GM19238 (cell line): ENCODE measurements at regions not wholly inside any gene's neighbourhood (a gene's known extent, or its start where the extent isn't known, plus 50 kb on each side); places are given as distances from the start of the nearest gene placed in this dataset.
"Not testable (repeated sequence)": the region's sequence is repeated elsewhere in the genome, so short reads cannot be mapped to it uniquely, and the experiment has no call there.

ENCODE experiments used
- DNase-seq: peaks from one replicate; pipeline ENCODE4 v3.0.0; 2011; ENCODE audit warnings: low spot score; ENCODE audit not compliant: insufficient read length

DNA sequence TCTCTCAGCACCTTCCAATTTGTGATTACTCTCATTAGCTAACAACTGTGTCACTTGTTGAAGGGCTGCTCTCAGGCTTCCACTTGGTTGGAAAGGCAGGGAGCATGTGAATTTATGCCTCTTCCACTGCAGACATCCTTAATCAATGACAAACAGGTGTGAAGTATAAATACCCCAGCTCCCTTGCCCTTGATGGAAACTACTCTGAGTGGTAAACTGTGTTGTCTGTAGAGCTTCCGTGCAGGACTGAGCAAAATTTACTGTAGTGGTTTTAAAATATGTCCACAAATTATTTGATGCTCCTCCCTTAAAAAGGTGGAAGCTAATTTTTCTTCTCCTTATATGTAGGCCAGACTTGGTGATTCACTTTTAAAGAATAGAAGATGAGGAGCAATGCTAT lies 253.0 kb upstream of the TBX18 start:
- no peak for DNase-seq

DNA sequence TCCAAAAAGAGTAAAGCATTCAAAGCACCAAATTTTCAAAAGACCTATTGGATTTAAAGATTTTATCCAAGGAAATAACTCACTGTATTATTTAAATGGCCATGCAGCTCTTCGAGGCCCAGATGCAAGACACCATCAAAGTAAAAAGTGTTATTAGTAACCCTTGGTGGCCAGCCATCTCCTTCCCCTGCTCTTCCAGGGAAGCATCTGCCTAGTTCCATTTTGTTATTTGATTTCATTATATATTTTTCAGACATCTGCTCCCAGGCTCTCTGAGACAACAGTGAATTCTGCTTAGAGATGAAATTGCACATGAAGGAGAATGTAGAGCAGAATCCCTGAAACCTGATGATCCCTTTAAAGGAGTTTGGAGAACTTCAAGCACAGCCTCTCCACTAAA lies 252.3 kb upstream of the TBX18 start:
- no peak for DNase-seq

DNA sequence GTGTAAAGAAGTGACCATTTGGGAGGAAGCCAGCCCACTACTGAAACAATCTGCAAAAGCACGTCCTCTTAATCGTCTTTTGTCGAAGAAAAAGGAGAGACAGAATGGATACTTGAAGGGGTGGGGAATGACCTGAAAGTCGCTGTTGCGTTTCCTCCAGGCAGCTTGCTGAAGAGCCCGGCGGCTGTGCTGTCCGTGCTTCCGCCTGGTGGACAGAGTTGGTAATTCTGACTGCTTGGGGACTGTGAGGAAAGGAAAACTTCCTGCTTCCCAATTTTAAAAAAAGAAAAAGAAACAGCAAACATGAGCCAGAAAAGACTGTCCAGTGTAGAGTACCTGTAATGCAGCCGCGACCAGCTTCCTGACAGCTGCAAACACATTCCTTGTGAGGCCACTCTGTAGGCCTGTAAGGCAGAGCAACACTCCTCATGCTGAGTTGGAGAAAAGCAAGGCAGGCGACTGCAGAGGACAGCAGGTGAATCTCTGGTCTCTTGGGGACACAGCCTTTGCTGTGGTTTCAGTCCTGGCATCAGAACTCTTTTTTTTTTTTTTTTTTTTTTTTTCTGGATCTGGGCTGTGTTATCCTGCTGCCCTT lies 251.1 kb upstream of the TBX18 start:
- DNase-seq = no peak

DNA sequence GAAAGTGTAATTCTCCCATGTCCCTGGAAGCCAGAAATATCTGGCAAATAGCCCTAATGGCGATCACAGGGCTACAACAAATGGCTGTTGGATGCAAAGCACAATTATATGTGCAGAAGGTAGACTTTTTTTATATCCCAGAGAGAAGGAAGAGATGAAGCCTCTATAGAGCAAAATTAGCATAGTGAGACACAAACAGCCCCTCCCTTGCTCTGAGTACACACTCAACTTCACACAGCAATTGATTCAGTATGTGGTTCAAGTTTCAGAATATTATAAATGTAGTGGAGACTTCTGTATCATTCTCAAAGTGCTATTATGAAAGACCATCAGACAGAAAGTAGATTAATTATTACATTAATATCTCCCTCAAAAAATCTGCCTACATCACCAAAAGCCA lies 246.5 kb upstream of the TBX18 start:
- DNase-seq = no peak

DNA sequence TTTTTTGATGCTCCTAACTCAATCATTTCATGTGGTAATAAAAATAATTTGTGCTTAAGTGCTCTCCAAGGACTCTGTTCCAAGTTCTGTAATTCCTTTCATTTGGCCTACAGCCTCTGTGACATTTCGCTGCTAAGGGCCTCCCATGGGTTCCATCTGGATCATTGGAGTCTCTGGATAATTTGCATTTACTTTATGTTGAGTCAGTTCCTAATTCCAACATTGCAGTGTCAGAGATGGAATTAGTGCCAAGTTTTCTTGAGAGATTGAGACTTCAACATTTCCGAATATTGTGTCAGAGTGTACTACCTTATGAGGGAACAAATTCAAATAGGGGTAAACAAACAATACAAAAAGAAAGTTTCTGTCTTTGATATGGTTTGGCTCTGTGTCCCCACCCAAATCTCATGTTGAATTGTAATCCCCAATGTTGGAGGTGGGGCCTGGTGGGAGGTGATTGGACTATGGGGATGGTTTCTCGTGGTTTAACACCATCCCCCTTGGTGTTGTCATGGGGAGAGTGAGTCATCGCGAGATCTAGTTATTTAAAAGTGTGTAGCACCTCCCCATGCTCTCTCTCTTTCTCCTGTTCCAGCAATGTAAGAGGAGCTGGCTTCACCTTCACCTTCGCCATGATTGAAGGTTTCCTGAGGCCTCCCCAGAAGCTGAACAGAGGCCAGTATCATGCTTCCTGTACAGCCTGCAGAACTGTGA lies 244.1 kb upstream of the TBX18 start:
- no peak for DNase-seq

DNA sequence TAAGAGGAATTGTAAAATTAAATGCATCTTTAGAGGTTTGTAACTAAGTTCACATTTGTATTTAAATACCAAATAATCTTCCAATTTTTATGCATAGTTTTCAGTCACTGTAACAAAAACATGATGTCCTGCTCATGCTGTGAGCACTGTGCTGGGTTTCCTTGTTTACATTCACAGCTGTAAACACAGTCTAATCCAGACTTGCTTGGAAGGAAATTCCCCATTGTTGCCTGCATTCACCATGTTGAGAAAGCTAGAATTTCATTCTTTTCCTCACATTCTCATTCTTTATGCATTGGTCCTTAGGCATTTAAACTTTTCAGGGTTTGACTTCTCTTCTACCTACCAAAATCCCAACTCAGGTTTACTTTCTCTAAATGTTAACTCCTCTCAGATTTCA lies 242.0 kb upstream of the TBX18 start:
- DNase-seq = no peak

DNA sequence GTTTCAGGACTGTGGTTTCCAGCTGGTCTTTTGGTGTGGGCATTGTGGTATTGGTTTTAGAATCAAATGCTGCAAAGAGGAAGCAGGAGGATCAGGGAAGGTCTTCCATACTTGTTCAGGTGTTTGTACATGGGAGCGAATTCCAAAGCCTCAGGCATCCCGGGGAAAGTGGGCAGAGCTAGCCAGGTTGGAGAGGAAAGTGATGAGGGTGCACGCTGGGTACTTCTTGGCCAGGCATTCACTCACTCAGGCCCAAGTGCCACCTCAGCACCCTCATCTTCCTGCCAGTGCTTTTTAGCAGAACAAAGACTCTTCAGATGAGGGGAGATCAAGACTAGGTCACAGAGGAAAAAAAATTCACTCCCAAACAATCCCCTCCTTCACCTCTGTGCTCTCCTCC lies 241.1 kb upstream of the TBX18 start:
- DNase-seq = no peak

DNA sequence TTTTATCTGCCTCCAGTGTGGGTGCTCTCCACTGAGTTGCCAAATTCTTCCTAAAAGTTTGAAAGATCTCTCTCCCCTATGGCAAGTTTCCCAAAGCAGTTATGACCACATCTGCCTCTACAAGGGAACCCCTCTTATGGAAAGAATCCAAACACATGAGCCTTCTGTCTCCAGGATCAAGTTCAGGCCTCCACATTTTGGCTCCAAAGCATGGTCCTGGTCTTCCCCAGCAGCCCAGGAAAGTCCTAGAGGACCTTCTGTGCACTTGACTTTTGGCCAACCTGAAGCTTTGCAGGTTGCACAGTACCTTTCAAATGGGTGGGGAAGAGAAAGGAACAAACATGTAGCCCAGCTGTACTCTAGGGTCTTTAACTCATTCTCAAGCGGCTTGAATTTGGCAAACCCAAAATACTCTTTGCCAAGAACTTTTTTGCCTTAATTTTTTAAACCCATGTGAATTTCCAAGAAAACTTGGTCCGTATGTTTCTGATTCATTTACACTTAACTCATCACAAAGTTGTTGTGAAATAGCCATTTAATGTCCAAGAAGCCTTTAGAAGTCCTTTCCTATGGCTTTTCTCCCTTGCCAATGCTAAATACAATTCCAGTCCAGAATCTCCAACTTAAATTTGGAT lies 240.1 kb upstream of the TBX18 start:
- DNase-seq = no peak

DNA sequence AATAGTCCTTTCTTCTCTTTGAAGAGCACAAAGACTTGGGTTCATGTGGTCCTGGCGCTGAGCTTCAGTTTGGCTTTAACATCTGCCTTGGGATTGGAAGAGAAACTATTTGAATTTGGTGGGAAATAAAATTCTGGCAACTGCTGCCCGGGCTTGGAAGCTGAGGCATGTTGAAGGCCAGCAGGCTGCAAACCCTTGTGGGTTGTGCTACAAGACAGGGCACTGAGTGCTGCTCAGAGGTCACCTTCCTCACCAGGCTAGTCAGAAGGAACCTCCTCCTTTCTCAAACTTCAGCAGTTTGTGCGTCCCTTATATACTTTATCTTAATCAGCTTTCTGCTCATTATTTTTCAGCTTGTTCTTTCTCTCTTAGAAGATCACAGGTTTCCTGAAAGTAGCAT lies 238.4 kb upstream of the TBX18 start:
- DNase-seq = no peak

DNA sequence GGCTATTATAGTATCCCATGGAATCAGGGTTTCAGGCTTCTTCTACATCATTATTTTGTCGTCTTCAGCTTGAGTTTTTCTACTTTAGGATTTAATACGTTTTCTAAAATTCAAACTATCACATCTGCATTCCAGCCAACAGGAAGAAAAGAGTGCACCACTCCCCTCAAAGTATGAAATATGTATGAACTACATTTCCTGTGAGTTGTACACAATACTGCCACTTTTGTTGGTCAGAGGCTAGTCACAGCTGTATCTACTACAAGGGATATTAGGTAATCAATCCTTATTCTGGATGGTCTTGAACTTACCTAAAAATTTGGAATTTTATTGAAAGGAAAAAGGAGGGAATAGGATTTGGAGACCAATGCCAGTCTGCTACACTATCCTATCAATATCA lies 235.6 kb upstream of the TBX18 start:
- no peak for DNase-seq

DNA sequence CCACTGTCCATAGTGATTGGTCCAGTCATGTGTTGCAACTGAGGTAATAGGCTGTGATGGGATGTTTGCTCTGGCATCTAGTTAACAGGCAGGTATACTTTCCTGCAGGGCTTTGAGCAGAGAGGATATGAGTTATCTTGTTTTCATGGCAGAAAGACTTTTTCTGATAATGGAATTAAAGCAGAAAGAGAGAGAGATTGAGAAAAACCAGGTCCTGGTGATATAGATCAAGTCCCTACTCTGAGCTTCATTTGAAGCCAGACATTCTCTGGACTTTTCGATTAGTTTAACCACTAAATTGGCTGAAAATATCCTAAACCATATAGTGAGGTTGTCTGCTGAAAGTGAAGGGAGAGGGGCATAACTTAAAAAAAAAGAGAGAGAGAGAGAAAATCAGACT lies 233.8 kb upstream of the TBX18 start:
- DNase-seq = no peak

DNA sequence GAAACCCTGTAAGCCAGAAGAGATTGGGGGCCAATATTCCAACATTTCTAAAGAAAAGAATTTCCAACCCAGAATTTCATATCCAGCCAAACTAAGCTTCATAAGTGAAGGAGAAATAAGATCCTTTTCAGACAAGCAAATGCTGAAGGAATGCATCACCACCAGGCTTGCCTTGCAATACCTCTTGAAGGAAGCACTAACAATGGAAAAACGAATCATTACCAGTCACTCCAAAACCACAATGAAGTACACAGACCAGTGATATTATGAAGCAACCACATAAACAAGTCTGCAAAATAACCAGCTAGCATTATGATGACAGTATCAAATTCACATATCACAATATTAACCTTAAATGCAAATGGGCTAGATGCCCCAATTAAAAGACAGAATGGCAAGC lies 224.4 kb upstream of the TBX18 start:
- DNase-seq = not testable (repeated sequence)

DNA sequence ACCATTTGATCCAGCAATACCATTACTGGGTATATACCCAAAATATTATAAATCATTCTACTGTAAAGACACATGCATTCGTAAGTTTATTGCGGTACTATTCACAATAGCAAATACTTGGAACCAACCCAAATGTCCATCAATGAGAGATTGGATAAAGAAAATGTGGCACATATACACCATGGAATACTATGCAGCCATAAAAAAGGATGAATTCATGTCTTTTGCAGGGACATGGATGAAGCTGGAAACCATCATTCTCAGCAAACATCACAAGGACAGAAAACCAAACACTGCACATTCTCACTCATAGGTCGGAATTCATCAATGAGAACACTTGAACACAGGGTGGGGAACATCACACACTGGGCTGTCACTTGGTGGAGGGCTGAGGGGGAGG lies 221.1 kb upstream of the TBX18 start:
- DNase-seq = not testable (repeated sequence)

DNA sequence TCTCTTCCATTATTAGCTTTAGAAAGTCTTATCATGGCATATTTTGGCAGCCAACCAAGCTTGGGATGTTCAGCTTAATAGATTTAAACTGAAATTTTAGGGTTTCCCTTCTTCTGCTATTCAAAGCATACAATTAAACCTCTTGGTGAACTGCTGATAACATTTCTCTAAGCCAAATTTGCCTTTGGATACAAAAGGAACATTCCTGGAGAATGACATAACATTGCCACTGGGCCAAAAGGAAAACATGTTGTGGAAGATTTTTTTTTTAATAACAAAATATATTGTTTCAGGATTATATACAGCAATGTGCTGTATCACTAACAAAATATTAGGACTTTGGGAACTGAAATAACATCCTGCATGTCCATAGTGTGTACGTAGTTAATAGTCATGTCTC lies 215.1 kb upstream of the TBX18 start:
- no peak for DNase-seq

DNA sequence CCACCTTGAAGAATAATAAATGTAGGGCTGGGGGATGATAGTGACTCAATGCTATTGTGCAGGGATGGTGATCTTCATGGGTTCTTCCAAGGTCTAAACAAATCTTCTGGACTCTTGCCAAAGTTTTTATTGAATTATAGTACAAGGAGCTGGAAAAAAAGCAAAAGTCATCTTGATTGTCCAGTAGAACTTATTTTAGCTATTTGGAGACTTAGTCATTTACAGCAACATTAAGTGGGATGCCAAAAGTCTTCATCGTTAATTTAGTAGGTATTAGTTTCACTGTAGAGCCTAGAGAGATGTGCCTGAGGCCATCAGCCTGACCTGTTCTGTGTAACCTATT lies 212.9 kb upstream of the TBX18 start:
- no peak for DNase-seq

DNA sequence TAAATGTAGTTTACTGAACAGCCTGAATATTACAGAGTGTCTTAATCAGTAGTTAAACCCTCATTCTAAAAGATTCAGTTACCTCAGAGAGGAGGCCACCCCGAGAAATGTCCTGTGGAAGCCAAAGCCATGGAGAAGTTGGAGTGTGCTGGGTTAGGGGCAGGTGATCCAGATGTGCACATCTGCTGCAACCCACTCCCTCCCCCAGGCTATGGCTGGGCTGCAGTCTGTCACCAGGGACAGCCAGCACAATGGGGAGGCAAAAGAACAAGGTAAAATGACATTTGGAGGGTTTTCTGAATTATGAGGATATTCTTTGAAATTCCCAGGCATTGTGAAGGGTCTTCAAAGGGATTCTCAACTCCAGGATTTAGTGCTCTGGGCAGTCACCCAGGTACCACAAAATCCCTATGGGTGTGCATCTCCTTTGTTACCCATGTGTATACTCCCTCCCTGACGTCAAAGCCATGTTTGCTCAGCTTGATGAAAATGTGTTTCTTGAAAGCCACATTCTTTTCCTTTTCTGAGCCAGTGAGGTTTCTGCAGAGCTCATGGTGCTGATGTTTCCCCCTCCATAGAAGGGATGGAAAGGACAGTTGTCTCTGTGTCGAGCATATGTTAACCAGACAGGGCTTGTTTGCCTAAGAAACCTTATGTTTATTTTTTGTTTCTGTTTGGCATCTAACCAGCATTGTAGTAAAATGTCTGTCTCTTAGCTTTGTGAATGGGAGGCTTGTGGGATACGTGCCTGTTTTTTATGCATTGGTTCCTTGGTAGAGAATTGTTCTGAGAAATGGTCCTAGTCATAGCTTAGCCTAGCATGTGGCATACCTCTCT lies 212.3 kb upstream of the TBX18 start:
- no peak for DNase-seq

DNA sequence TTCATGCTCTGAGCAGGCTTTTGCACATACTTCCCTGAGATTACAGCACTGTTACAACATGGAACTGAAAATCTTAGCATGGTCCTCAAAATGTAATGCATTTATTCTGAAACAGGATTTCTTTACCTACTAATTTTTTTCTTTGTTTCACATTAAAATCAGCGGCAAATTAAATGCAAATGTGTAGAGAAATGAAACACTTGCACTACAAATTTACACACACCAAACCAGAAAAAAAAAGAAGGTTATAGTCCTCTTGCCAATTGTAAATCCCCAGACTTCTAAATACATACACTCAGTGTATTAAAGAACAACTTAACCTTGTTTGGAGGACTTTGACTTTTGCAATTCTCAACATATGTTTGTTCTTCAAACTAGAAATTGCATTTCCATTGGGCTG lies 210.9 kb upstream of the TBX18 start:
- DNase-seq = no peak

DNA sequence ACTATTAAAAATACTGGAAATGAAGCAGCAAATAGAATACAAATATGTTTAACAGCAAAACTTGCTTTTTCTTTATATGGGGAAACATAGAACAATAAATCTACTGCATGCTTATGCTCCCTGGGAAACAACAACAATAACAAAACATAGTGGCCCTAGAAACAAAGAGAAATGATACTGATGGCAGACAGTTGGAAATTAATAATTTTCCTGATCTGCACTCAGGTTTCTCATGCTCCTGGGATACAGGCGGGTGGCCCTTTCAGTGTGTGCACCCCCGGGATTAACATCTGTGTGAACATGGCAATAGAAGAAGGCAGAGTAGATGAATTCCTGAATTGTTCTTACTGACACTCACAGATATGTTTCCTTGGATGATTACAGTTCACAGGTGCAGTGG lies 209.2 kb upstream of the TBX18 start:
- no peak for DNase-seq

DNA sequence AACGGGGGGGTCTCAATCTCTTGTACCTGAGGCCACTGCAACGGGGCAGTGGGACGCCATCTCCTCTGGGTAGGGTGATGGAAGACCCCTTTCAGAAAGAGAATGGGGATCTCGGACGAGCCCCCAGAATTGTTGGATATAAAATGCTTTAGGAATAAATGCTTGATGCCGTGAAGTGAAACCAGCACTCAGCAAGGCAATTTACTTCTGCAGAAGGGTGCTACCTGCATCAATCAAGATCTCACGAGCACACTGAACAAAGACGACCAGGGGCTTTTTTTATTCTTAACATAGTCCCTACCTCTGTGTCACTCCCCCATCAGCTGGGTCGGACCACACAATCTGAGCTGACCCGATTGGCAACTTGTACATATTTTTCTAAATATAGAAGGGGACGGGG lies 203.6 kb upstream of the TBX18 start:
- DNase-seq = no peak

DNA sequence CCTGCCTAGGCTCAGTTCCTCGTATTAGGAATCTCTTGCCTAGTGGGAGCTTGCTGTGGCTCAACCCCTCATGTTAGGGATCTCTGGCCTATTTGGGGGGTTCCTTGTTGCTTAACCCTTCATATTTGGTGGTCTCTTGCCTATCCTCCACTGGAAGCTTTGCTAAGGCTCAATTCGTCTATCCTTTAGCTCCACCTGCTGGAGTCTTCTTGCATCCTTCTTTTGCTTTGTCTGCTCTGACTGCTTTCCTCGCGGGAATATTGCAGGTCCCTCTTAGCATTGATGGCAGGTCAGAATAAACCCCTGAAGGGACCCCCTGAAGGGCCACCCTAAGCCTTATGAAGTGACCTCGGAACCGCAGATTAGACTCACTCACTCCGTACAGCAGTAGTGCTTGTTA lies 203.0 kb upstream of the TBX18 start:
- DNase-seq = no peak

DNA sequence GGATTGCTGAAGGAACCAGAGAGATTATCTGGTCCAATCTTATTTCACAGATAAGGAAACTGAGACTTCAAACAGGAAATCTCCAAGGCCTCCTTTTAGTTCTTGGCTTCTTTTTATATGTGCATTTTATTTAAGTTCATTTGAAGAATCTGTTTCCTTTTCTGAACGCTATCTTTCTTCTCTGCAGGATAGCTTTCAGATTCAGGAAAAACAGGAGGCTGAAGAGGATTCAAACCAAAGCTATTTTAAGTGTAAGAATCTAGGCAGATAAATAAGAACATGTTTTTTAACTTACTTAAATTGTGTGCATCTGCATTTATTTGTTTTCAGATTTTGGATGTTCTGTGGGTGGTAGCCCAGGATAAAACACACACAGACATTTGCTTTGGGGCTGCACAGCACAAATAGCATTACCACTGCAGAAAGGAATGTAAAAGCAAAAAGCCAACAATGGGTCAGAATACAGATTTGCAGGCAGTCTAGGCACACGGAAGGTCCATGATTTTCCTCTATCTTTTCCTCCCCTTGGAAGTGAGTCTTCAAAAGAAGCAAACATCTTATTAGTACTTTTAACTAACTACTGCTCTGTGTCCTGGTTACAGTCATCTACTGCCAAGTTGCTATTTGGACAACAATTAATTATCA lies 188.8 kb upstream of the TBX18 start:
- DNase-seq = no peak

DNA sequence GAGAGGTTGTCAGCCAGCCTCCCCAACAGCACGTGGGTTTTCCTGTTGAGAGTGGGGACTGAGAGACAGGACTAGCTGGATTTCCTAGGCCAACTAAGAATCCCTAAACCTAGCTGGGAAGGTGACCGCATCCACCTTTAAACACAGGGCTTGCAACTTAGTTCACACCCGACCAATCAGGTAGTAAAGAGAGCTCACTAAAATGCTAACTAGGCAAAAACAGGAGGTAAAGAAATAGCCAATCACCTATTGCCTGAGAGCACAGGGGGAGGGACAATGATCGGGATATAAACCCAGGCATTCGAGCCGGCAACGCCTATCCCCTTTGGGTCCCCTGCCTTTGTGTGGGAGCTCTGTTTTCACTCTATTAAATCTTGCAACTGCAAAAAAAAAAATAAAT lies 180.5 kb upstream of the TBX18 start:
- DNase-seq = not testable (repeated sequence)
